ENCODE measurements at regions not wholly inside any gene's neighbourhood (a gene's known extent, or its start where the extent isn't known, plus 50 kb on each side); places are given as distances from the start of the nearest gene placed in this dataset.

DNA sequence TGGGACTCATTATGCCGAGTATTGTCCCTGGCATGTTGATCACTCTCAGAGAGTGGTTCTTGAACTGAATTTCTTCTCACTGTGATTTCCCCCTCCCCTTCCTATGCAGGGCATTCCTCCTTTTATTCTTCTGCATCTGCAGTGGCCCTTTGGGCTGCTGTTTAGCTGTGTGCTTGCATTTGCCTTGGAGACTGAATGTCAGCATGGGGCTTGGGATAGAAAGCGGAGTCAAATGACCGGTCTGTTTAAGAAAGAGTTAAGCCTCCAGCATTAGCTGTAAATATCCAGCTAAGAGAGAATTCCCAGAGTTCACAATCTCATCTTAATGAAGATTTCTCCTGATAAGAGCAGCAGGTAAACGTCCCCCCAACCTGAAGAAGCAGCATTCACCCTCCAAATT is 65.6 kb upstream of the RMST start:
- ATAC-seq (no peak), DNase-seq (no peak)
- Mint-ChIP-seq H3K36me3 (ENCODE audit: insufficient read depth) (no peaks in the 10 kb centered on the region), H3K4me1 (ENCODE audit: low read depth) (no peaks in the 10 kb centered on the region), H3K4me3 (no peak overlapping the region), H3K9me3 (no peaks in the 10 kb centered on the region), H3K27me3 (ENCODE audit: low read depth) (peaks cover 2% of the 10 kb centered on the region)

DNA sequence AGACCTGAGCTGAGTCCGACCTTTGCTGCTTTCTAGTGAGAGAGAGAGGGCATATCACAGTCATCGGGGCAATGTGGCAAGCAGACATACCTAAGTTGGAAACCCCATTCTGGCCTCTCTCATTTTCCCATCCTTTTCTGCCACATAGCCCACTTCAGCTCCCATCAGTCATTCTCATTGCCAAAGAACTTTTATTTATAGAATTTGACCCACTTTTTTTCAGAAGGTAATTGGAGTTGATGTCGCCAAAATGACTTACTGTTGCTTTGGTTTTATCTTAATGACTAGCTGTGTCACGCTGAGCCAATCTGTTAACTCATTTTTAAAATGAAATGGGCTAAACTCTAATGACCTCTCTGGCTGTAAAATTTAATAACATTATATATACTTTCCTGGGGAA is 63.9 kb upstream of the RMST start:
- DNase-seq = no peak
- Mint-ChIP-seq H3K4me3 (no peak overlapping the region), H3K27me3 (ENCODE audit: low read depth) (peaks cover 2% of the 10 kb centered on the region), H3K36me3 (ENCODE audit: insufficient read depth) (no peaks in the 10 kb centered on the region), H3K9me3 (no peaks in the 10 kb centered on the region), H3K4me1 (ENCODE audit: low read depth) (no peaks in the 10 kb centered on the region)
- no peak for ATAC-seq

DNA sequence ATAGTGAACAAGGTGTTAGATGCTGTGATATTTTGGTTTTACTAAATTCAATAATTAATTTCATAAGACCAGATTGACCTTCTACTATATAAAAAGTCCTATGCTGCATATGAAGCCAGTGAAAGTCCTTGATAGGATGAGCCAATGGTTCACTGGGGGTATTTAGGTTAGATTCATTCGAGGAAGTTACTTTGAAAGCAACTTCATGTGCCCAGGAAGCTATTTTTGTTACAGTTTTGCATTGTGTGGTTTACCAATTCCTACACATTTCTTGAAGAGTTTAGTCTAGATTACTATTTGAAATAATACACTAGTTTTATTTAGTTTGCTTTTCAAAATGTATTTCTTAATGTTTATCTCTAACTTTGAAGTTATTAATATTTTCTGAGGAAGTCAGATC is 58.5 kb upstream of the RMST start:
- DNase-seq = no peak
- Mint-ChIP-seq H3K4me1 (ENCODE audit: low read depth) (no peaks in the 10 kb centered on the region), H3K36me3 (ENCODE audit: insufficient read depth) (no peaks in the 10 kb centered on the region), H3K4me3 (no peak overlapping the region), H3K9me3 (no peaks in the 10 kb centered on the region), H3K27me3 (ENCODE audit: low read depth) (peaks cover 2% of the 10 kb centered on the region)
- ATAC-seq = no peak

DNA sequence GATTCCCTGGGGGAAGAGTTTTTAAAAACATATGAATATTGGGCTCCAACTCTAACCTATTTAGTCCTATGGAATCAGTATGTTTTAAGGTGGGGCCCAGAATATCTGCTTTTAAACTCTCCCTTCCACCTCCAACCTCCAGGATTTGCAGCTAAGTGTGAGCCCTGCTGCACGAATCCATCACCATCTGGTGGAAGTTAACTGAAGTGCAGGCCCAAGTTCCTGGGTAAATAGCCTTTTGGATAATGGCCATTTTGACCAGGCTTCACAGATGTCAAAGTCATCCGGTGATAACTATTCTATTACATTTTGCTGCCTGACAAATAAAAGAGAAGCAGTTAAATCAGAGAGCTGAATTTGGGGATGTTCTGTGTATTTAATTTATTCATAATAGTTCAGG is 58.1 kb upstream of the RMST start:
- ATAC-seq (no peak), DNase-seq (no peak)
- H3K4me1 Mint-ChIP-seq (ENCODE audit: low read depth) = no peaks in the 10 kb centered on the region
- H3K9me3 Mint-ChIP-seq = no peaks in the 10 kb centered on the region
- no peak overlapping the region for H3K4me3 Mint-ChIP-seq
- peaks cover 2% of the 10 kb centered on the region for H3K27me3 Mint-ChIP-seq (ENCODE audit: low read depth)
- no peaks in the 10 kb centered on the region for H3K36me3 Mint-ChIP-seq (ENCODE audit: insufficient read depth)

DNA sequence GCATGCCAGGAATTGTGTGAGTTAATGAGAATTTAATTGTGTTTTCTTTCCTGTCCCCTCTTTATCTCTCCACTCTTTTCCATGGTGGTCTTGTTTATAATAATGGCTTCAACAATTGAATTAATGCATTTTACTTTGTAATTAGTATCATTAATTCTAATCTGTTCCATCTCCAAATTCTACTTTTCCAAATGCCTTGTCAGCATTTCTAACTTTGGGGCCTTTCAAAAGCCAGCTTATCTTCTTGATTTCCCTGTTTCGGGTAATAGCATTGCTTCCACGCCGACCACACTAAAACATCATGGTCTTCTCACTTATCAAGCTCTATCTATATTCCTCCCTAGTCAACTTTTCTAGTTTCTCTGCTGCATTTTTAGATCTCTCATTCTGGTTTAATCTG is 54.2 kb upstream of the RMST start:
- no peaks in the 10 kb centered on the region for H3K9me3 Mint-ChIP-seq
- no peak overlapping the region for H3K4me3 Mint-ChIP-seq
- H3K4me1 Mint-ChIP-seq (ENCODE audit: low read depth) = no peaks in the 10 kb centered on the region
- no peaks in the 10 kb centered on the region for H3K27me3 Mint-ChIP-seq (ENCODE audit: low read depth)
- H3K36me3 Mint-ChIP-seq (ENCODE audit: insufficient read depth) = no peaks in the 10 kb centered on the region
- DNase-seq (no peak), ATAC-seq (no peak)

DNA sequence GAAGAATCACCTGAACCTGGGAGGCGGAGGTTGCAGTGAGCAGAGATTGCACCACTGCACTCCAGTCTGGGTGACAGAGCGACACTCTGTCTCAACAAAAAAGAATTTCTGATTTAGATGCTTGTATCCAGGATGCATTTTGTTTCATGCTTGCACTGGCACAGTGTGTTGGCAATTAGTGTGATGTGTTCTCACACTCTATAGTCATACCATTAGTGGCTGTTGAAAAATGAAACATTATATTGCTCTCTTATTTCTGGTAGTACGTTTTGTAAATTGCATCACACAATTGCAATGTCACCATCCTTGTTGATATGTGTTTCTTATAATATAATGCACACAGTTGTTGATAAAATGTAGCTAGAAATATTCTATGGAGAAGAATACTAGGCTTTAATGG is 51.3 kb upstream of the RMST start:
- no peaks in the 10 kb centered on the region for H3K4me1 Mint-ChIP-seq (ENCODE audit: low read depth)
- H3K27me3 Mint-ChIP-seq (ENCODE audit: low read depth) = no peaks in the 10 kb centered on the region
- H3K36me3 Mint-ChIP-seq (ENCODE audit: insufficient read depth) = no peaks in the 10 kb centered on the region
- DNase-seq = no peak
- H3K4me3 Mint-ChIP-seq = no peak overlapping the region
- no peaks in the 10 kb centered on the region for H3K9me3 Mint-ChIP-seq
- ATAC-seq = no peak

Data from activated T-cell treated with anti-CD3 and anti-CD28 coated beads, Interleukin-2, amount 50 U/mL, for 4 hours (primary cell).